ENCODE measurements at regions not wholly inside any gene's neighbourhood (a gene's known extent, or its start where the extent isn't known, plus 50 kb on each side); places are given as distances from the start of the nearest gene placed in this dataset.

GRCh38 chr12:38490073-38490472 is 173.5 kb downstream of the ALG10B start:
- no peak for TF ChIP-seq POLR2AphosphoS5 (IDR thresholded peaks at IDR 0.05)
- no peak for TF ChIP-seq EP300 (IDR thresholded peaks at IDR 0.05)
- TF ChIP-seq CTCF (IDR thresholded peaks at IDR 0.05), result no peak
- no peak for TF ChIP-seq POLR2A (IDR thresholded peaks at IDR 0.05; ENCODE audit: low read depth)

All from esophagus muscularis mucosa (tissue), 4 donors.